HG03469 (cell line): ENCODE measurements at regions not wholly inside any gene's neighbourhood (a gene's known extent, or its start where the extent isn't known, plus 50 kb on each side); places are given as distances from the start of the nearest gene placed in this dataset.

Experiments used
- ATAC-seq: cut with Tn5 transposase; IDR thresholded peaks from one replicate; pipeline ENCODE4 v1.9.1; 2021; ENCODE audit warnings: mild to moderate bottlenecking, moderate library complexity, moderate number of reproducible peaks; ENCODE audit not compliant: unreplicated experiment

- no peak for ATAC-seq
Observed at GRCh38 chr6:40946738-40947301, 92.2 kb downstream of the UNC5CL start.

- no peak for ATAC-seq
Observed at GRCh38 chr6:40937491-40937890, 101.5 kb downstream of the UNC5CL start.

- ATAC-seq, result no peak
Observed at GRCh38 chr6:40936818-40937251, 102.2 kb downstream of the UNC5CL start.

GRCh38 chr6:40933864-40934263, 105.2 kb downstream of the UNC5CL start:
- ATAC-seq, result no peak

GRCh38 chr6:40932953-40933352, 106.1 kb downstream of the UNC5CL start:
- no peak for ATAC-seq

GRCh38 chr6:40932366-40932765, 106.7 kb downstream of the UNC5CL start:
- no peak for ATAC-seq

- ATAC-seq, result no peak
Observed at GRCh38 chr6:40931931-40932330, 107.1 kb downstream of the UNC5CL start.

GRCh38 chr6:40930555-40930954, 108.5 kb downstream of the UNC5CL start:
- no peak for ATAC-seq

- no peak for ATAC-seq
Observed at GRCh38 chr6:40930045-40930444, 109.0 kb downstream of the UNC5CL start.

- no peak for ATAC-seq
Observed at GRCh38 chr6:40929176-40929575, 109.8 kb downstream of the UNC5CL start.

- ATAC-seq, result no peak
Observed at GRCh38 chr6:40928763-40929162, 110.3 kb downstream of the UNC5CL start.

GRCh38 chr6:40928307-40928706, 110.7 kb downstream of the UNC5CL start:
- no peak for ATAC-seq

- no peak for ATAC-seq
Observed at GRCh38 chr6:40925341-40925740, 113.7 kb downstream of the UNC5CL start.

- ATAC-seq, result no peak
Observed at GRCh38 chr6:40924839-40925238, 114.2 kb downstream of the UNC5CL start.

GRCh38 chr6:40923880-40924279, 115.1 kb downstream of the UNC5CL start:
- no peak for ATAC-seq

GRCh38 chr6:40923326-40923725, 115.7 kb downstream of the UNC5CL start:
- no peak for ATAC-seq

- no peak for ATAC-seq
Observed at GRCh38 chr6:40922281-40922680, 116.7 kb downstream of the UNC5CL start.

GRCh38 chr6:40918040-40918651, 120.9 kb downstream of the UNC5CL start:
- ATAC-seq, result no peak

- ATAC-seq, result no peak
Observed at GRCh38 chr6:40917603-40918002, 121.4 kb downstream of the UNC5CL start.

GRCh38 chr6:40916845-40917244, 122.2 kb downstream of the UNC5CL start:
- no peak for ATAC-seq

- ATAC-seq, result no peak
Observed at GRCh38 chr6:40915165-40915564, 123.9 kb downstream of the UNC5CL start.

GRCh38 chr6:40914005-40914404, 125.0 kb downstream of the UNC5CL start:
- ATAC-seq, result no peak
